GM18907 (cell line): ENCODE measurements at regions not wholly inside any gene's neighbourhood (a gene's known extent, or its start where the extent isn't known, plus 50 kb on each side); places are given as distances from the start of the nearest gene placed in this dataset.

Experiments used
- ATAC-seq: cut with Tn5 transposase; IDR thresholded peaks from one replicate; pipeline ENCODE4 v1.9.1; 2021; ENCODE audit warnings: mild to moderate bottlenecking, moderate library complexity; ENCODE audit not compliant: unreplicated experiment

- no peak for ATAC-seq
These were observed 160.4 kb upstream of the CDH12 start for GRCh38 chr5:23013395-23013998.

DNA sequence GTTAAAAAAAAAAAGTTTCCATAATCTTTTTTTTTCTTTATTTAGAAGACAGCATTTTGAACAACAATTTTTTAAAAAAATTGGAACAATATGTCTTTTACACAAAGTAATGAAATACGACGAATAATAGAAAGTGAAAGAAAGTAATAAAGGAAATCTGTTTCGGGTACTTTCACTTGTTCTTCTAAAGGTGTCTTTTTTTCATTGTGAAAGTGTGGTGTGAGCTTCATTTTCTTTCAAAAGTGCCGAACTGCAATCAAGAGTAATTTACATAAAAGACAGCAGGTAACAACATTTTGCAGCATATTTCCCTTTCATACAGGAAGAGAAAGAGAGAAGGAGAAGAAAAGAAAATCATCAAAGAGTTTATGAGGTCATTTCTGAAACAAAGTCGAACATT is 159.7 kb upstream of the CDH12 start:
- ATAC-seq: peak; percentile 68

DNA sequence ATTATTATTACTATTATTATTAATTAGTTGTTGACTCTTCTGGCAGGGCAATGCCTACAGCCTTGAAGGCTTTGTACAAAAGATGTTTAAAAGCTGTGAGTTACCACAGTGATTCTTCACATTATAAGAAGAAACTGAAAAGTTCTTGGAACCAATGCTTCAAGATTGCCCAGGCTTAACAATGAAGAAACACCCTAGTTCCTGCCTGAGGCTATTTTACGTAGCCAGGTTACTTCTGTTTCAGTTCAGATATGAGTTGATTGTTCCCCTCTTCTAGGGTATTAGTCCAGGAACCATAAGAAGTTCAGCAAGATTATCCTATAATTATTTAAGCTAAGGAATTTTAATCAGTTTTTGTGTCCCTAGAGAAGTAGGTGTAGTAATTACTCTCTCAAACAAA is 154.6 kb upstream of the CDH12 start:
- no peak for ATAC-seq

GRCh38 chr5:23007236-23007635 is 154.1 kb upstream of the CDH12 start:
- no peak for ATAC-seq

GRCh38 chr5:23001120-23001519 is 148.0 kb upstream of the CDH12 start:
- ATAC-seq: no peak

GRCh38 chr5:22998774-22999173 is 145.6 kb upstream of the CDH12 start:
- no peak for ATAC-seq

DNA sequence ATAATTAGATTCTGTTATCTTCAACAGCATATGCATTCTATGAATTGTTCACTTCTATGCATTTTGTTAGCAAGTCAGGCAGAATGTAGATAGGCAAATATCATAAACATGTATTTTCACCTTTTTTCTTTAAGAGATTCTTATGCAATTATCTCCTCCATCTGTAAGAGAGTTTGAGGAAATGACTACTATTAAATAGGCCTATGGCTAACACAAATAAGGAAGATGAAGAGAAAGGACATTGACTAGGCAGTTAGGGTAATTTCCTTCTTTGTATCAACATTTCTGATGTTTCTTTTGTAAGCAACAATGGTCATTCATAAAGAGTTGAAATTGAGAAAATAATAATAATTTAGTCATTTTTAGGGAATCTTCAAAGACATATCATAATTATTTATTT is 145.2 kb upstream of the CDH12 start:
- no peak for ATAC-seq

DNA sequence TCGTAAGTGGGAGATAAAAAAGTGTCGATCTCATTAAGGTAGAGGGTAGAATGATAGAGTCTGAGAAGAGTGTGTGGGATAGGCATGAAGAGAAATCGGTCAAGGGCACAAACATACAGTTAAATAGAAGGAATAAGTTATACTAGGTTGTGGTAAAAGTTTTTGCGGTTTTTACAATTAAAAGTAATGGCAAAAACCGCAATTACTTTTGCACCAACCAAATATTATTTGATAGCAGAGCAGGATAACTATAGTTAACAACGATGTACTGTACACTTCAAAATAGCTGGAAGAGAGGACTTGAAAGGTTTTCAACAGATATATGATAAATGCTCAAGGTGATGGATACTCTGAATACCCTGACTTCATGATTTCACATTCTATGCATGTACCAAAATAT is 135.8 kb upstream of the CDH12 start:
- no peak for ATAC-seq

DNA sequence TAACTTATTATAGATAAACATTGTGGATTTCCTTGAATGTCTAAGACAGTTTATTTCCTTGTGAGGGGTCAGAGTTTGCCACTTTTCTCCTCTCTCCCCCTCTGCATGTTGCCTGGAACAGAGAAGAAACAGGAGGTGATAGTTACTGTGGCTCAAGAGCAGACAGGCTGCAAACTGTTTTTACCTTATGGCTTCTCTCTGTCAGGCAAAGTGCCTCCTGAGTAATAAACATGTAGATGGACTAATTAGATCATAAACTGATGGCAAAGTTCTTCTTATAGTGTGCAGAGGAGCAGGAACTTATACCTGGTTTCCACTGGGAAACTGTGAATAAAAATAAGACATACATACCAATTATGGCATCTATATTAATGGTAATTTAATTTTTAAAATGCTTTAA is 133.1 kb upstream of the CDH12 start:
- no peak for ATAC-seq

GRCh38 chr5:22985446-22985845 is 132.3 kb upstream of the CDH12 start:
- ATAC-seq: no peak

GRCh38 chr5:22970956-22971618 is 117.9 kb upstream of the CDH12 start:
- no peak for ATAC-seq

- ATAC-seq: no peak
These were observed 117.3 kb upstream of the CDH12 start for GRCh38 chr5:22970491-22970890.

- ATAC-seq: no peak
These were observed 115.2 kb upstream of the CDH12 start for GRCh38 chr5:22968386-22968785.

- ATAC-seq: no peak
These were observed 112.8 kb upstream of the CDH12 start for GRCh38 chr5:22965960-22966359.

- ATAC-seq: no peak
These were observed 111.5 kb upstream of the CDH12 start for GRCh38 chr5:22964632-22965031.

- ATAC-seq: no peak
These were observed 105.5 kb upstream of the CDH12 start for GRCh38 chr5:22958462-22959262.

DNA sequence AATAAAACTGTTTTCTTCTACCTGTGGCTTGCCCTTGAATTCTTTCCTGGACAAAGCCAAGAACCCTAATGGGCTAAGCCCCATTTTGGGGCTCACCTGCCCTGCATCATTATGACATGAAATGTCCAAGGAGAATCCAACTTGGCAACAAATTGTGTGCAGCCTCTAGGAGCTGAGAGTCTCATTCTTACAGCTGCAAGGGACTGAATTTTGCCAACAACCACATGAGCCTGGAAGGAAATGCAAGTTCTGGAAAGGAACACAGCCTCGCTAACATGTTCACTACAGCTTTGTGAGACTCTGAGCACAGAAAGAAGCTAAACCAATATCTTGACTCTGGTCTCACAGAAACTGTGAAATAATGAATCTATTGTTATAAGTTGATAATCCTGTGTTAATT is 94.8 kb upstream of the CDH12 start:
- ATAC-seq: no peak

- ATAC-seq: no peak
These were observed 85.2 kb upstream of the CDH12 start for GRCh38 chr5:22938362-22938761.

DNA sequence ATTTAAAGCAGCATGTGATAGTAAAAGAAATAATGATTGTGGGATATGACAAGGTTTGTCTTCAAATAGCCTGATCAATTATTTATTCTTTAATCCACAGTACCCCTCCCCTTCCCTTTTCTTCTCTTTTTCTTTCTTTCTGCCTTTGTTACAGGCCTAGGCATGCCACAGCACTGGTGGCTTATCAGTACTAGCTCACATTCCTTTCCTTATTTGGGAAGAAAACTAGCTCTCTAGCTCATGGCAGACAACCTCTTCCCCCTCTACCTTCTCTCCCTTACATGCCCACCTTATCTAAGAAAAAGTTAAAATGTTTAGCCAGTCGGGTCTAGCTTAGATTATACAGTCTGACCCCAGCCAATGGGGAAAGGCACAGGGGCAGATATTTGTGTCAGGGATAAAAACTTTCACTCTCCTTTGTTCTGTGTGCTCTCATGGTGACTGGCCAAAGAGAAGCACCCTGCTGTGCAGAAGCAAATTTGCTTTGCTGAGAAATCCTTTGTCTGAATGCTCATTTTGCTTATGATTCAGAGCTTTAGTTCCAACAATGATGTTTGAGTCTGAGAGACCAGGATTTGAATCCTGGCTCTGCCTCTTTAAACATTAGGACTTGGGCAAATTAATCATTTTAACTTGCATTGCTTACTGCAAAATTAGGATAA is 75.8 kb upstream of the CDH12 start:
- ATAC-seq: no peak

DNA sequence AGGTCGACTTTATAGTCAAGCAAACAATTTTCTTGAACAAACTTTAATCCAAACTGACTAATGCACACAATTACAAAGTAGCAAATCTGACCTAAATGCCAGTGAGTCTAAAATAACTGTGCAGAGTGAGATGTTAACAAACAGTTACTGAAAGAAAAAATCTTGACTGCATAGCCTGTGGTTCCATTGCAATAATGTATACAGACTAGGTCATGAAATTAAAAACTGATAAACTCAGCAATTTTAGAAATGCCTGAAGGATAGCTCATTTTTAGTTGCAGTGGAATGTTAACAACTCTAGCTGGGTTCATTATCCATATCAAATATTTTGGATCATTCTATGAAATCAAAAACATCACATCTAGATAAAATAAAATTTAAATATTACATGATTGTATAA is 73.4 kb upstream of the CDH12 start:
- ATAC-seq: no peak

- ATAC-seq: no peak
These were observed 65.4 kb upstream of the CDH12 start for GRCh38 chr5:22918511-22918910.

DNA sequence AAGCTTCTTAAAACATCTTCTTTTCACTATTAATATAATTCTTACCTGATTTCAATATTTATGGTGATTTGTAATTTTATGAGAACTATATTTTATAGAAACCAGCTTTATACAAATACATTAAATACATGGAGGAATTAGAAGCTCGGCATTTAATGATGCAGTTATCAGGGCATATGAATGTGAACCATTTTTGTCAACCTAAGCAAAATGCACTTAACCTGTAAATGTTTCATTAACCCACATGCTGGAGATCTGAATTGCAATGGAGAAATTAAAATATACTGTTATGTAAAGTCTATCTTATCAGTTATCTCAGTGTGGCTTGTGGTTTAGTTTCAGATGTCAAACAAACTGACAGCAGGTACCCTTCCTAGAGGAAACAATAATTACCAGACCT is 63.2 kb upstream of the CDH12 start:
- no peak for ATAC-seq
